VCaP (cell line): ENCODE measurements at regions not wholly inside any gene's neighbourhood (a gene's known extent, or its start where the extent isn't known, plus 50 kb on each side); places are given as distances from the start of the nearest gene placed in this dataset.

Experiments
- H3K27ac ChIP-seq: fragments of 450-650 bp; 2 replicates; pipeline ENCODE4 v1.5.1; 2017
- CTCF ChIP-seq: fragments of 450-650 bp; conservative IDR thresholded peaks from 2 replicates; pipeline ENCODE4 v1.5.1; 2017; ENCODE audit warnings: mild to moderate bottlenecking, moderate library complexity

- no peak overlapping the region for H3K27ac ChIP-seq
- TF ChIP-seq CTCF, result no peak
Measured at GRCh38 chr6:120804612-120805011, 529.7 kb downstream of the TBC1D32 start.

- TF ChIP-seq CTCF, result no peak
- H3K27ac ChIP-seq, result no peak overlapping the region
Measured at GRCh38 chr6:120786682-120787081, 547.6 kb downstream of the TBC1D32 start.

- no peak overlapping the region for H3K27ac ChIP-seq
- TF ChIP-seq CTCF, result no peak
Measured at GRCh38 chr6:120786256-120786655, 548.0 kb downstream of the TBC1D32 start.

GRCh38 chr6:120785459-120786086 is 548.7 kb downstream of the TBC1D32 start:
- no peak overlapping the region for H3K27ac ChIP-seq
- no peak for TF ChIP-seq CTCF

GRCh38 chr6:120779441-120779840 is 554.8 kb downstream of the TBC1D32 start:
- no peak overlapping the region for H3K27ac ChIP-seq
- TF ChIP-seq CTCF, result no peak

- TF ChIP-seq CTCF, result no peak
- H3K27ac ChIP-seq, result no peak overlapping the region
Measured at GRCh38 chr6:120775698-120776097, 558.6 kb downstream of the TBC1D32 start.

GRCh38 chr6:120774275-120774674 is 560.0 kb downstream of the TBC1D32 start:
- no peak for TF ChIP-seq CTCF

More at GRCh38 chr6:120774275-120774674, 560.0 kb downstream of the TBC1D32 start:
- no peak overlapping the region for H3K27ac ChIP-seq
